K562 (cell line): ENCODE measurements at regions not wholly inside any gene's neighbourhood (a gene's known extent, or its start where the extent isn't known, plus 50 kb on each side); places are given as distances from the start of the nearest gene placed in this dataset.

Experiments used
- FOXK1 ChIP-seq: sonication (generic); formaldehyde crosslinking; IDR thresholded peaks from 2 replicates; pipeline ENCODE4 v1.8.0; 2022; ENCODE audit warnings: missing genetic modification reagents, mild to moderate bottlenecking, borderline replicate concordance
- NCOA2 ChIP-seq, 2 experiments: fragments of 450-650 bp; IDR thresholded peaks; 2 replicates each; pipeline ENCODE4 v1.6.1; 2018; ENCODE audit warnings: mild to moderate bottlenecking in 2 of 2, moderate library complexity in 1 of 2; ENCODE audit not compliant: partially characterized antibody in 2 of 2
- TOE1 ChIP-seq, 2 experiments: fragments of 450-650 bp in 1 of 2; sonication (generic) in 1 of 2; formaldehyde crosslinking in 1 of 2; IDR thresholded peaks; 2 replicates each; pipeline versions ENCODE4 v1.7.1 to v1.8.0; 2016 to 2022; ENCODE audit warnings: borderline replicate concordance in 2 of 2, mild to moderate bottlenecking in 2 of 2, antibody characterized with exemption in 1 of 2, inconsistent platforms in 1 of 2, low read depth in 1 of 2, missing genetic modification reagents in 1 of 2, moderate library complexity in 1 of 2
- ZNF318 ChIP-seq, 2 experiments: fragments of 450-650 bp; IDR thresholded peaks; 2 replicates each; pipeline ENCODE4 v1.6.1; 2016; ENCODE audit warnings: mild to moderate bottlenecking in 2 of 2, borderline replicate concordance in 1 of 2, low read depth in 1 of 2, moderate library complexity in 1 of 2
- TF ChIP-seq, protein P1 (sequence below): fragments of 200-600 bp; sonication (generic); IDR thresholded peaks from one replicate; pipeline ENCODE4 v1.6.1; 2012; ENCODE audit warnings: mild to moderate bottlenecking, low read depth, low read length, inconsistent platforms

- TF ChIP-seq, protein P1, sequence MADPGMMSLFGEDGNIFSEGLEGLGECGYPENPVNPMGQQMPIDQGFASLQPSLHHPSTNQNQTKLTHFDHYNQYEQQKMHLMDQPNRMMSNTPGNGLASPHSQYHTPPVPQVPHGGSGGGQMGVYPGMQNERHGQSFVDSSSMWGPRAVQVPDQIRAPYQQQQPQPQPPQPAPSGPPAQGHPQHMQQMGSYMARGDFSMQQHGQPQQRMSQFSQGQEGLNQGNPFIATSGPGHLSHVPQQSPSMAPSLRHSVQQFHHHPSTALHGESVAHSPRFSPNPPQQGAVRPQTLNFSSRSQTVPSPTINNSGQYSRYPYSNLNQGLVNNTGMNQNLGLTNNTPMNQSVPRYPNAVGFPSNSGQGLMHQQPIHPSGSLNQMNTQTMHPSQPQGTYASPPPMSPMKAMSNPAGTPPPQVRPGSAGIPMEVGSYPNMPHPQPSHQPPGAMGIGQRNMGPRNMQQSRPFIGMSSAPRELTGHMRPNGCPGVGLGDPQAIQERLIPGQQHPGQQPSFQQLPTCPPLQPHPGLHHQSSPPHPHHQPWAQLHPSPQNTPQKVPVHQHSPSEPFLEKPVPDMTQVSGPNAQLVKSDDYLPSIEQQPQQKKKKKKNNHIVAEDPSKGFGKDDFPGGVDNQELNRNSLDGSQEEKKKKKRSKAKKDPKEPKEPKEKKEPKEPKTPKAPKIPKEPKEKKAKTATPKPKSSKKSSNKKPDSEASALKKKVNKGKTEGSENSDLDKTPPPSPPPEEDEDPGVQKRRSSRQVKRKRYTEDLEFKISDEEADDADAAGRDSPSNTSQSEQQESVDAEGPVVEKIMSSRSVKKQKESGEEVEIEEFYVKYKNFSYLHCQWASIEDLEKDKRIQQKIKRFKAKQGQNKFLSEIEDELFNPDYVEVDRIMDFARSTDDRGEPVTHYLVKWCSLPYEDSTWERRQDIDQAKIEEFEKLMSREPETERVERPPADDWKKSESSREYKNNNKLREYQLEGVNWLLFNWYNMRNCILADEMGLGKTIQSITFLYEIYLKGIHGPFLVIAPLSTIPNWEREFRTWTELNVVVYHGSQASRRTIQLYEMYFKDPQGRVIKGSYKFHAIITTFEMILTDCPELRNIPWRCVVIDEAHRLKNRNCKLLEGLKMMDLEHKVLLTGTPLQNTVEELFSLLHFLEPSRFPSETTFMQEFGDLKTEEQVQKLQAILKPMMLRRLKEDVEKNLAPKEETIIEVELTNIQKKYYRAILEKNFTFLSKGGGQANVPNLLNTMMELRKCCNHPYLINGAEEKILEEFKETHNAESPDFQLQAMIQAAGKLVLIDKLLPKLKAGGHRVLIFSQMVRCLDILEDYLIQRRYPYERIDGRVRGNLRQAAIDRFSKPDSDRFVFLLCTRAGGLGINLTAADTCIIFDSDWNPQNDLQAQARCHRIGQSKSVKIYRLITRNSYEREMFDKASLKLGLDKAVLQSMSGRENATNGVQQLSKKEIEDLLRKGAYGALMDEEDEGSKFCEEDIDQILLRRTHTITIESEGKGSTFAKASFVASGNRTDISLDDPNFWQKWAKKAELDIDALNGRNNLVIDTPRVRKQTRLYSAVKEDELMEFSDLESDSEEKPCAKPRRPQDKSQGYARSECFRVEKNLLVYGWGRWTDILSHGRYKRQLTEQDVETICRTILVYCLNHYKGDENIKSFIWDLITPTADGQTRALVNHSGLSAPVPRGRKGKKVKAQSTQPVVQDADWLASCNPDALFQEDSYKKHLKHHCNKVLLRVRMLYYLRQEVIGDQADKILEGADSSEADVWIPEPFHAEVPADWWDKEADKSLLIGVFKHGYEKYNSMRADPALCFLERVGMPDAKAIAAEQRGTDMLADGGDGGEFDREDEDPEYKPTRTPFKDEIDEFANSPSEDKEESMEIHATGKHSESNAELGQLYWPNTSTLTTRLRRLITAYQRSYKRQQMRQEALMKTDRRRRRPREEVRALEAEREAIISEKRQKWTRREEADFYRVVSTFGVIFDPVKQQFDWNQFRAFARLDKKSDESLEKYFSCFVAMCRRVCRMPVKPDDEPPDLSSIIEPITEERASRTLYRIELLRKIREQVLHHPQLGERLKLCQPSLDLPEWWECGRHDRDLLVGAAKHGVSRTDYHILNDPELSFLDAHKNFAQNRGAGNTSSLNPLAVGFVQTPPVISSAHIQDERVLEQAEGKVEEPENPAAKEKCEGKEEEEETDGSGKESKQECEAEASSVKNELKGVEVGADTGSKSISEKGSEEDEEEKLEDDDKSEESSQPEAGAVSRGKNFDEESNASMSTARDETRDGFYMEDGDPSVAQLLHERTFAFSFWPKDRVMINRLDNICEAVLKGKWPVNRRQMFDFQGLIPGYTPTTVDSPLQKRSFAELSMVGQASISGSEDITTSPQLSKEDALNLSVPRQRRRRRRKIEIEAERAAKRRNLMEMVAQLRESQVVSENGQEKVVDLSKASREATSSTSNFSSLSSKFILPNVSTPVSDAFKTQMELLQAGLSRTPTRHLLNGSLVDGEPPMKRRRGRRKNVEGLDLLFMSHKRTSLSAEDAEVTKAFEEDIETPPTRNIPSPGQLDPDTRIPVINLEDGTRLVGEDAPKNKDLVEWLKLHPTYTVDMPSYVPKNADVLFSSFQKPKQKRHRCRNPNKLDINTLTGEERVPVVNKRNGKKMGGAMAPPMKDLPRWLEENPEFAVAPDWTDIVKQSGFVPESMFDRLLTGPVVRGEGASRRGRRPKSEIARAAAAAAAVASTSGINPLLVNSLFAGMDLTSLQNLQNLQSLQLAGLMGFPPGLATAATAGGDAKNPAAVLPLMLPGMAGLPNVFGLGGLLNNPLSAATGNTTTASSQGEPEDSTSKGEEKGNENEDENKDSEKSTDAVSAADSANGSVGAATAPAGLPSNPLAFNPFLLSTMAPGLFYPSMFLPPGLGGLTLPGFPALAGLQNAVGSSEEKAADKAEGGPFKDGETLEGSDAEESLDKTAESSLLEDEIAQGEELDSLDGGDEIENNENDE = no peak
- TF ChIP-seq FOXK1 (CRISPR knock-in tag) (no peak), NCOA2 (IDR thresholded peaks at IDR 0.05; ENCODE audit: partially characterized antibody in 2 of 2) (no peak), TOE1 (IDR thresholded peaks at IDR 0.05; ENCODE audit: borderline replicate concordance) (no peak), TOE1 (CRISPR knock-in tag; IDR thresholded peaks at IDR 0.05; ENCODE audit: borderline replicate concordance, low read depth) (no peak), ZNF318 (IDR thresholded peaks at IDR 0.05; ENCODE audit: borderline replicate concordance in 1 of 2, low read depth in 1 of 2) (no peak)
These were observed 267.7 kb downstream of the XXYLT1 start (continued) for GRCh38 chr3:195003006-195003892.
